Fibroblast of mammary gland (primary cell): ENCODE measurements at regions not wholly inside any gene's neighbourhood (a gene's known extent, or its start where the extent isn't known, plus 50 kb on each side); places are given as distances from the start of the nearest gene placed in this dataset.

Experiments used
- DNase-seq: peaks from one replicate; pipeline ENCODE4 v3.0.0-alpha.2; 2010; ENCODE audit warnings: low read depth
- H3K4me3 ChIP-seq: 2 replicates; pipeline ENCODE4 v1.5.1; 2011; ENCODE audit warnings: low read depth, mild to moderate bottlenecking, low read length, moderate library complexity; ENCODE audit not compliant: control insufficient read depth
- TF ChIP-seq, protein P1 (sequence below): conservative IDR thresholded peaks from 2 replicates; pipeline ENCODE4 v1.5.1; 2011; ENCODE audit warnings: low read depth, low read length, inconsistent platforms; ENCODE audit not compliant: control insufficient read depth, insufficient read depth

DNA sequence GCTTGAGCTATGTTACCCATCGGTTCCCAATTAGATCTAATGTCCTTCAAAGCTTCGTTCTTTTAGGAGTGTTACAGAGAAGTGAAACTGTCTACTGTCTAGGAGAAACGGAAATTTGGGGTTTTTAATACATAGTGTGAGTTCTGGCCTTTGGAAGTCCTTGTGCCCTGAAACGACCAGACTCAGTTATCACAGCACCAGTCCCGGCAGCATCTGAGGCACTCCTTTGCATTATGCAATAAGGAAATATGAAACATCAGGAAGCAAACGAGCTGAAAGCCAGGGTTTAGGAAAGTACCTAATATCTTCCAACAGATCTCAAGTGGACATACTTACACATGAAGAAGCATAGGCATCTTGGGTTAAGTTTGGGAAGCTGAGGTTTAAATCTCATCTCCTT, 61.8 kb upstream of the ADGRF1 start:
- H3K4me3 ChIP-seq: no peak overlapping the region
- TF ChIP-seq, protein P1, sequence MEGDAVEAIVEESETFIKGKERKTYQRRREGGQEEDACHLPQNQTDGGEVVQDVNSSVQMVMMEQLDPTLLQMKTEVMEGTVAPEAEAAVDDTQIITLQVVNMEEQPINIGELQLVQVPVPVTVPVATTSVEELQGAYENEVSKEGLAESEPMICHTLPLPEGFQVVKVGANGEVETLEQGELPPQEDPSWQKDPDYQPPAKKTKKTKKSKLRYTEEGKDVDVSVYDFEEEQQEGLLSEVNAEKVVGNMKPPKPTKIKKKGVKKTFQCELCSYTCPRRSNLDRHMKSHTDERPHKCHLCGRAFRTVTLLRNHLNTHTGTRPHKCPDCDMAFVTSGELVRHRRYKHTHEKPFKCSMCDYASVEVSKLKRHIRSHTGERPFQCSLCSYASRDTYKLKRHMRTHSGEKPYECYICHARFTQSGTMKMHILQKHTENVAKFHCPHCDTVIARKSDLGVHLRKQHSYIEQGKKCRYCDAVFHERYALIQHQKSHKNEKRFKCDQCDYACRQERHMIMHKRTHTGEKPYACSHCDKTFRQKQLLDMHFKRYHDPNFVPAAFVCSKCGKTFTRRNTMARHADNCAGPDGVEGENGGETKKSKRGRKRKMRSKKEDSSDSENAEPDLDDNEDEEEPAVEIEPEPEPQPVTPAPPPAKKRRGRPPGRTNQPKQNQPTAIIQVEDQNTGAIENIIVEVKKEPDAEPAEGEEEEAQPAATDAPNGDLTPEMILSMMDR: no peak
- DNase-seq: peak; percentile 31

DNA sequence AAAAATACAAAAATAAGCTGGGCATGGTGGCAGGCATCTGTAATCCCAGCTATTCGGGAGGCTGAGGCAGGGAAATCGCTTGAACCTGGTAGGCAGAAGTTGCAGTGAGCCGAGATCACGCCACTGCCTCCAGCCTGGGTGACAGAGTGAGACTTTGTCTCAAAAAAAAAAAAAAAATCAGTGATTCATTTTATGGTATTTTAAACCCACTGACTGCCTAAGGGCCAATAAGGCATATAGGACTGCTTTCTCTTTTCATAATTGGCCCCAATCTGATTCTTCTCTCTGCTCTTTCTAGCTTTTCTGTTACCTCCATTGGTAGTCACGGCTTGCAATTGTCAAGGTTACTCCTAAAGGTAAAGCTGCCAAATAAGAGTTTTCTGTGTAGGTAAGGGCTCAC, 60.2 kb upstream of the ADGRF1 start:
- H3K4me3 ChIP-seq: no peak overlapping the region
- no peak for DNase-seq
- TF ChIP-seq, protein P1: no peak

DNA sequence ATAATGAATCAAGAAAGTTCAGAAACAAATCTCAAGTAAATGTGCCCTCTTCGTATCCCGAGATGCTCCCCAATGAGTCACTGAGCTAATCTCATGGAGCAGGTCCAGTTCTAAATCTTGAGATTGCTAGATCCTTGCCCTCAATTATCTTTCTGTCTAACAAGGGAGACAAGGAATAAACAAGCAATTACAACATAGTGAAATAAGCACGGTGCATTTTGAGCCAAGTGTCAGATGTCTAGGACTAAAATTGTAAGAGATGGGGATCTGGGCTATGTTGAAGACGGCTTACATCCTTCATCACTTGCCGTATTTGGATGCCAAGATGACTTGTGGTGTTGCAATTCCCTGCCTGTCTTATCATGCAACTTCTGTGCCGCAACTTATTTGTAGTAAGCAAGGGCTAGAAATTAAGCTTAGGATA, 56.5 kb upstream of the ADGRF1 start:
- TF ChIP-seq, protein P1: no peak
- no peak overlapping the region for H3K4me3 ChIP-seq
- peak; percentile 88 for DNase-seq

DNA sequence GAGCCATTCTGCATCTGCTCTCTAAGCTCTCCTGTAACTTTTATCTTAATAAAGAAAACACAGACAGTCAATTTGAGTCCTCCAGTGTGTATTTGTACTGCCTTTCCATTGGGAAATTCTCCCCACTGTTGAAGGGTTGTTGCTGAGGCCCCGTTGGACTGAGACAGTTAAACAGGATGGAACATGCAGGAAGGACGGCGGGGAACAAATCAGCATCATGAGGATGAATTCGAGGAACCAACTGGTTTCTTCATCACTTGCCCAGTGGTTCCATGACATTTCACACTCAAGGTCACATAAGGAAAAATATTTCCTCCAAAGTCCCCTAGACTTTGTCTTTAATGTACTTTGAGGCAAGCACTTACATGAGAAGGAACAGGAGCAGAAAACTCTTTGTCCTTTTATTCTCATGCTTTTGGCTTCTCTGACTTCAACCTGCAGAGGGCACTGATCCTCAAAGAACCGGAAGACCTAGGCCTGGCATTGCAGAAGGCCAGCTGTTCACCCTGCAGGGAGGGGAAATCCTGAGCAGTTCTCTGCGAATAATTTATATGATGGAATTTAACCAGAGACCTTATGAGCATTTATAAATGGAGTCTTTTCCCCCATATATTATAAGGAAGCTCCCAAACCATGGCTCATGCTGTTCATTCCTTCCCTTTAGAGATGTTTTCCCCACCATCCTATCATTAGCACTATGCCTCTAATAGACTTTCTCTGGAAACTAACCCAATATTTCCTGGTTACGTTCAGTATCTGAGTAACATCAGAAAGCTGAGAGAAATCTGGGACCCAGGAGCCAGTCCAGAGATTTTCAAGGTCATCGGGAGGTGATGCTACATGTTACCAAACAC, 55.2 kb upstream of the ADGRF1 start:
- TF ChIP-seq, protein P1: peak; percentile 89
- no peak overlapping the region for H3K4me3 ChIP-seq
- DNase-seq: peak; percentile 85

DNA sequence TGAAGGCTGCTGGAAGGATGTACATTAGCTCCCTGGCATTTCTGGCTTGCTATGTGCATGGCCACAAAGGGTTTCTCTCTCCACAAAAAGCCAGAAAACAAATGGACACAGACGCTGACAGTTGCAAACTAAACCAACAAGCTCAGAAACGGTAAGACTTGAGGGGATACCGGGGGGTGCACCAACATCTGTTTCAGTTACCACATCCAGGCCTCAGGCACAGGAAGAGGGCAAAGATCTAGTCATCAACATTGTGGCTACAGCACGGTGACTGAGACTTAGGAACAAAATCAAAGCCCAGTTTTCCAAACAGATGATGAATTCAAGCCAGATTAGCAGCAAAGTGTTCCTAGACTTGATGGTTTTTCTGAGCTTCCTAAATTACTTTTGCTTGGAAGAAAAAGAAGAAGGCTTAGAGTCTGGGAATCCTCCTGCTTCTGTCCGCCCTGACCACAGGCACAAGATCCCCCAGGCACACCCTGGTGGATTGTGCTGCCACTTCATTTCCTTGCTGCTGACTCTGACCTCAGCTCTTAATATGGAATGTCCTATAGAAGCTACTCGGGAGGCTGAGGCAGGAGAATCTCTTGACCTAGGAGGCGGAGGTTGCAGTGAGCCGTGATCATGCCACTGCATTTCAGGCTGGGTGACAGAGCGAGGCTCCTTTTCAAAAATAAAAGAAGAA, 54.2 kb upstream of the ADGRF1 start:
- DNase-seq: no peak
- TF ChIP-seq, protein P1: no peak
- no peak overlapping the region for H3K4me3 ChIP-seq

DNA sequence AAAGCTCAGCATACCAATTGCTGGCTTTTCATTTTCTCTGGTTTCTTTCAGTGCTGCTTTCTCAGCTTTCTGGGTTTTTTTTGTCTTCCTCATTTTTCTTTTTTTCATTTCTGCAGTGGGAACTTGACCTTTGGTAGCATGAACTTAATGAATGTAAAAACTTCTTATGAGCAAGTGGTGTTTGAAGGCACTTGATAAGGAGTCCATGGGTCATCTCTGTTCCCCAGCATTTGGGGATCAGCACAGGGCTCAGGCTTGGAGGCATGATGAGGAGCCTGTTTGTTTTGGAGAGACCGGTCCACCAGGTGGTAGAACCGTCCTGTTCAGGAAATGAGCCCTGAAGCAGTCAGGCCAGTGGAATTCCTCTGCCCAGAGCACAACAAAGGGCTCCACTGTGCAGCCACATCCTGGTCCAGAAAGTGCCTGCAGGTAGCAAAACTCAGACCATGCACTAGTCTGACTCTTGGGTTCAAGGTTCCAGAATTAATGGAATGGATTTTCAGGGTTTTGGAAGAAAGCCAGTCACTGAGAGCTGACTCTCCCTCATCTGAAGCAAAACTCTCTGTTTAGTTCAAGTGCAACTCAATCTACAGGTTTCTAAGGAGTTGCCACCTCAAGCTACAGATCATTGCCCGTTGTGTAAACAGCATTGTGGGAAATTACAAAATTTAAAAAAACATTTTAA, 52.3 kb upstream of the ADGRF1 start:
- TF ChIP-seq, protein P1: no peak
- no peak for DNase-seq
- H3K4me3 ChIP-seq: no peak overlapping the region
